ENCODE measurements at regions not wholly inside any gene's neighbourhood (a gene's known extent, or its start where the extent isn't known, plus 50 kb on each side); places are given as distances from the start of the nearest gene placed in this dataset.

GRCh38 chr15:20340331-20340811, 201.2 kb downstream of the GOLGA6L6 start:
- TF ChIP-seq GATA2 (IDR thresholded peaks at IDR 0.05; ENCODE audit: low read depth, low read length) (no peak), GATA3 (IDR thresholded peaks at IDR 0.05; ENCODE audit: low read depth, low read length) (no peak)
